ENCODE measurements at regions not wholly inside any gene's neighbourhood (a gene's known extent, or its start where the extent isn't known, plus 50 kb on each side); places are given as distances from the start of the nearest gene placed in this dataset.

- TF ChIP-seq EZH2 (IDR thresholded peaks at IDR 0.05; ENCODE audit: borderline replicate concordance, low read depth, low read length, poor library complexity, severe bottlenecking), result no peak
- TF ChIP-seq CTCF (conservative IDR thresholded peaks at IDR 0.05; ENCODE audit: low read depth, low read length), result peak; percentile 94
Observed at GRCh38 chr12:38138225-38139221, 178.1 kb upstream of the ALG10B start.

All from A673 (cell line).